ENCODE measurements at regions not wholly inside any gene's neighbourhood (a gene's known extent, or its start where the extent isn't known, plus 50 kb on each side); places are given as distances from the start of the nearest gene placed in this dataset.
A peak's percentile ranks its signal among the peaks of the same experiment; 100 is the strongest.

- no peak overlapping the region for H3K4me3 ChIP-seq (ENCODE audit: low read depth, poor library complexity, severe bottlenecking)
- TF ChIP-seq POLR2A (IDR thresholded peaks at IDR 0.05) = no peak
- no peak for TF ChIP-seq CTCF (IDR thresholded peaks at IDR 0.05)
- peak in 1 of 2 donors; percentile 68 for DNase-seq (ENCODE audit: low spot score in 2 of 2)
- intact Hi-C loops (cut with DNase I; ENCODE audit: low total_unique reads) = no loop called here
- 97 to 100% methylated on average over 2 of the region's 2 CpGs for WGBS, 2 donors
These were observed 284.5 kb upstream of the DCBLD2 start for GRCh38 chr3:99186016-99186415.

- no peak for TF ChIP-seq CTCF (IDR thresholded peaks at IDR 0.05)
- TF ChIP-seq POLR2A (IDR thresholded peaks at IDR 0.05) = no peak
- 66 to 68% methylated on average over 4 of the region's 4 CpGs for WGBS, 2 donors
- intact Hi-C loops (cut with DNase I; ENCODE audit: low total_unique reads) = no loop called here
- no peak overlapping the region for H3K4me3 ChIP-seq (ENCODE audit: low read depth, poor library complexity, severe bottlenecking)
- DNase-seq (ENCODE audit: low spot score in 2 of 2) = no peak
These were observed 274.9 kb upstream of the DCBLD2 start for GRCh38 chr3:99176169-99176964.

DNA sequence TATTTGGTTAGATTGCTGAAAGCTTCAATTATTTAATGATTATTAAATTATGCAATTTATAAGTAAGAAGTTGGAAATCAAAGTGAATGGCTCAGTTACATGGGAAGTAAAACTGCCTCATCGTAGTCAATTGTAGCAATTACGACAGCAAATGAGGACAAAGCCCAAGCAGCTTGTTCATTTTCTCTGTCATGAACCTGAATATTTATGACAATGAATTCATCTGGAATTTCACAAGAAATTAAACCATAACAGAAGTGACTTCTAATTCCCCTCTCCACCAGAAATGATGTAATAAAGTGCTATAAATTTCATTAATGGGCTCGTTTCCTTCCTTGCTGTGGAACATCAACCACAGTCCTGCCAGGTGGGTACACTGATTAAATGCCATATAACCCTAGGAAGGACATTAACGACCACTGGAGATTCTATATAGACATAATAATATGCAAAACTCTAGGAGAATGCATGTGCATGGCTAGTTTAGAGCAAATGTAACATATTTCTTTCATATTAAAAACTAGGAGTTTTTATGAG lies 273.8 kb upstream of the DCBLD2 start:
- whole genome bisulfite sequencing, 2 donors = 49 to 58% methylated on average over 4 of the region's 4 CpGs
- DNase-seq (ENCODE audit: low spot score in 2 of 2) = no peak
- TF ChIP-seq POLR2A (IDR thresholded peaks at IDR 0.05) = no peak
- TF ChIP-seq CTCF (IDR thresholded peaks at IDR 0.05) = no peak
- intact Hi-C loops (cut with DNase I; ENCODE audit: low total_unique reads) = no loop called here
- no peak overlapping the region for H3K4me3 ChIP-seq (ENCODE audit: low read depth, poor library complexity, severe bottlenecking)

DNA sequence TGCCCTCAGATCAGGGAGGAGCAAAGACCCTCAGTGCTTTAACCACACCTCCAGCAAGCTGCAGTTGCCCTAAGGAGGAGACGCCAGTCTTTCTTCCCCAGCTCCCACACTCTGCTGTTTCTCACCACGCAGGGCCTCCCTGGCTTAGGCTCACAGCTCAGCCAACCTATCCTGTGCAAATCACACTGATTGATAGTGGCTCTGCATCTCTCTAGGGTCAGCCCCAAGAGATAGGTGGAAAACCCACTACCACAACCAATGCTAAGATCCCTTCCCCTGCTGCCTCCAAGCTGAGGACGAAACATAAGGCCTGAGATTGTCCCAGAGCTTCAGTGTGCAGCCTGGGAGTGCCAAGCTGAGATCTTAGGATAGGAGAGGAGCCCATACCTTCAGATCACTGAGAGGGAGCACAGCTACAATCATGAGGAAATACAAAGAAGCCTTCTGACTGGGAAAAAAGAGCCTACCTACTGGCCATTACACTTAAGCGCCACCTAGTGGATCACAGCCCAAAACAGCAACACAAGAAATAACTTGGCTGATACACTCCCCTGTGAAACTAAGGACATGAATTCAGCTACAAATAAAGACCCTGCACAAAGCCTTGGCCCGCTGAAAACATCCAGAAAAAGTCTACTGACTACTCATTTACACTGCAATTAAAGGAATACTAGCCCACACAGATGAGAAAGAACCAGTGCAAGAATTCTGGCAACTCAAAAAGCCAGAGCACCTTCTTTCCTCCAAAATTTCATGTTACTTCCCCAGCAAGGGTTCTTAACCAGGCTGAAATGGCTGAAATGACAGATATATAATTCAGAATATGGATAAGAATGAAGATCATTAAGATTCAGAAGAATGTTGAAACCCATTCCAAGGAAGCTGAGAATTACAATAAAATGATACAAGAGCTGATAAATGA lies 271.5 kb upstream of the DCBLD2 start:
- TF ChIP-seq CTCF (IDR thresholded peaks at IDR 0.05) (no peak), POLR2A (IDR thresholded peaks at IDR 0.05) (no peak)
- no peak overlapping the region for H3K4me3 ChIP-seq (ENCODE audit: low read depth, poor library complexity, severe bottlenecking)
- WGBS, 2 donors = 57 to 65% methylated on average over 5 of the region's 5 CpGs
- intact Hi-C loops (cut with DNase I; ENCODE audit: low total_unique reads) = no loop called here
- DNase-seq (ENCODE audit: low spot score in 2 of 2) = peak in 1 of 2 donors; percentile 61

GRCh38 chr3:99171800-99172199 lies 270.3 kb upstream of the DCBLD2 start:
- 89 to 97% methylated on average over 3 to 4 of the region's 4 CpGs for WGBS, 2 donors
- TF ChIP-seq POLR2A (IDR thresholded peaks at IDR 0.05) (no peak), CTCF (IDR thresholded peaks at IDR 0.05) (no peak)
- intact Hi-C loops (cut with DNase I; ENCODE audit: low total_unique reads) = no loop called here
- no peak for DNase-seq (ENCODE audit: low spot score in 2 of 2)
- H3K4me3 ChIP-seq (ENCODE audit: low read depth, poor library complexity, severe bottlenecking) = no peak overlapping the region
